Stomach (tissue), 4 donors: ENCODE measurements at regions not wholly inside any gene's neighbourhood (a gene's known extent, or its start where the extent isn't known, plus 50 kb on each side); places are given as distances from the start of the nearest gene placed in this dataset.

Experiments
- EP300 ChIP-seq: sonication (generic); formaldehyde crosslinking; IDR thresholded peaks from one replicate; pipeline ENCODE4 v1.6.1; 2017; ENCODE audit warnings: antibody characterized with exemption
- TF ChIP-seq, protein P1 (sequence below), 7 experiments: fragments of 450-650 bp in 4 of 7; fragments of 200-600 bp in 3 of 7; sonication (generic) in 3 of 7; IDR thresholded peaks; one replicate each; pipeline ENCODE4 v1.5.1; 2016 to 2019; ENCODE audit warnings: antibody characterized with exemption in 7 of 7, control low read depth in 2 of 7, mild to moderate bottlenecking in 1 of 7

DNA sequence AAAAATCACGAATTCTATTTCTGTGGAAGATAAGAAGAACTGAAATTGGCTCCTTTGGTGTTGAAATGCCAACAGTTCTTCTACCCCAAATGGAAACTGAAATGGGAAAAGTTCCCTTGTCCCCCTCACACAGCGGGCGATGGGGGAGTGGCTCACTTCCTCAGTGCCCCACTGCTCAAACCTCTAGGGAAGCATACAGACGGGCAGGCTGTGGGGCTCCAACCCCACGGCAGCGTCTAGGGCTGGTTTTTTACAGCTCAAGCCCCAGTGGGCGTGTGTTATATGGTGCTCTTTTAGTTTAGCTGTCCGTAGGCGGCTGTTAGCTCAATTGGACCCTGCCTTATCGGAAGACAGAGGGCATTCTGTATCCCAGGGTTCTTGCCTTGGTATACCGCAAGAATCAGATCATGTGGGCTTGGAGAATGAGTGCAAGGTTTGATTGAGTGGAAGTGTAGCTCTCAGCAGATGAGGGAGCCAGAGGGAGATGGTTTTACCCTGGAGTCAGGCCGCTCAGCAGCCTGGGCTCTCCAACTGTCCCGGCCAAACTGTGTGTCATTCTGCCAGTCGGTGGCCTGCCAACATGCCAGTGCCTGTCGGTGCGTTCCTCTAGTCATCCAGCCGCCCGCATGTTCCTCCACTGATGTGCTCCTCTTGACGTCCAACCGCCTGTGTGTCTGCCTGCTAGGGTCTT, 166.3 kb upstream of the ZNF608 start:
- TF ChIP-seq, protein P1, sequence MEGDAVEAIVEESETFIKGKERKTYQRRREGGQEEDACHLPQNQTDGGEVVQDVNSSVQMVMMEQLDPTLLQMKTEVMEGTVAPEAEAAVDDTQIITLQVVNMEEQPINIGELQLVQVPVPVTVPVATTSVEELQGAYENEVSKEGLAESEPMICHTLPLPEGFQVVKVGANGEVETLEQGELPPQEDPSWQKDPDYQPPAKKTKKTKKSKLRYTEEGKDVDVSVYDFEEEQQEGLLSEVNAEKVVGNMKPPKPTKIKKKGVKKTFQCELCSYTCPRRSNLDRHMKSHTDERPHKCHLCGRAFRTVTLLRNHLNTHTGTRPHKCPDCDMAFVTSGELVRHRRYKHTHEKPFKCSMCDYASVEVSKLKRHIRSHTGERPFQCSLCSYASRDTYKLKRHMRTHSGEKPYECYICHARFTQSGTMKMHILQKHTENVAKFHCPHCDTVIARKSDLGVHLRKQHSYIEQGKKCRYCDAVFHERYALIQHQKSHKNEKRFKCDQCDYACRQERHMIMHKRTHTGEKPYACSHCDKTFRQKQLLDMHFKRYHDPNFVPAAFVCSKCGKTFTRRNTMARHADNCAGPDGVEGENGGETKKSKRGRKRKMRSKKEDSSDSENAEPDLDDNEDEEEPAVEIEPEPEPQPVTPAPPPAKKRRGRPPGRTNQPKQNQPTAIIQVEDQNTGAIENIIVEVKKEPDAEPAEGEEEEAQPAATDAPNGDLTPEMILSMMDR (IDR thresholded peaks at IDR 0.05) = no peak
- TF ChIP-seq EP300 = no peak
